IPS-NIHi7 (cell line): ENCODE measurements at regions not wholly inside any gene's neighbourhood (a gene's known extent, or its start where the extent isn't known, plus 50 kb on each side); places are given as distances from the start of the nearest gene placed in this dataset.
"Not testable (repeated sequence)": the region's sequence is repeated elsewhere in the genome, so short reads cannot be mapped to it uniquely, and the experiment has no call there.

Experiments used
- DNase-seq: peaks from one replicate; pipeline ENCODE4 v3.0.0; 2012; ENCODE audit warnings: mixed read lengths; ENCODE audit errors: extremely low spot score

- no peak for DNase-seq
These were observed 247.0 kb upstream of the CCDC54 start for GRCh38 chr3:107130089-107130700.

GRCh38 chr3:107132674-107133073 is 244.6 kb upstream of the CCDC54 start:
- DNase-seq = no peak

GRCh38 chr3:107133891-107134290 is 243.3 kb upstream of the CCDC54 start:
- no peak for DNase-seq

- no peak for DNase-seq
These were observed 235.1 kb upstream of the CCDC54 start for GRCh38 chr3:107142171-107142570.

GRCh38 chr3:107142786-107143575 is 234.3 kb upstream of the CCDC54 start:
- DNase-seq = peak; percentile 29

- no peak for DNase-seq
These were observed 226.6 kb upstream of the CCDC54 start for GRCh38 chr3:107150675-107151074.

- no peak for DNase-seq
These were observed 223.3 kb upstream of the CCDC54 start for GRCh38 chr3:107153981-107154380.

- DNase-seq = no peak
These were observed 204.8 kb upstream of the CCDC54 start for GRCh38 chr3:107172411-107172810.

GRCh38 chr3:107184375-107184774 is 192.9 kb upstream of the CCDC54 start:
- no peak for DNase-seq

- DNase-seq = no peak
These were observed 189.0 kb upstream of the CCDC54 start for GRCh38 chr3:107188262-107188661.

GRCh38 chr3:107189158-107189791 is 188.0 kb upstream of the CCDC54 start:
- no peak for DNase-seq

- no peak for DNase-seq
These were observed 184.1 kb upstream of the CCDC54 start for GRCh38 chr3:107193116-107193515.

GRCh38 chr3:107198581-107199181 is 178.6 kb upstream of the CCDC54 start:
- DNase-seq = no peak

- no peak for DNase-seq
These were observed 176.1 kb upstream of the CCDC54 start for GRCh38 chr3:107201146-107201545.

GRCh38 chr3:107202885-107203284 is 174.4 kb upstream of the CCDC54 start:
- DNase-seq = not testable (repeated sequence)

GRCh38 chr3:107204121-107204520 is 173.1 kb upstream of the CCDC54 start:
- no peak for DNase-seq

GRCh38 chr3:107205358-107205757 is 171.9 kb upstream of the CCDC54 start:
- DNase-seq = no peak

GRCh38 chr3:107206141-107206540 is 171.1 kb upstream of the CCDC54 start:
- DNase-seq = peak; percentile 65

- DNase-seq = no peak
These were observed 170.3 kb upstream of the CCDC54 start for GRCh38 chr3:107206945-107207344.

- no peak for DNase-seq
These were observed 169.1 kb upstream of the CCDC54 start for GRCh38 chr3:107208100-107208499.

- DNase-seq = no peak
These were observed 168.4 kb upstream of the CCDC54 start for GRCh38 chr3:107208796-107209195.

- DNase-seq = no peak
These were observed 167.8 kb upstream of the CCDC54 start for GRCh38 chr3:107209302-107209990.
